OCI-LY3 (cell line): ENCODE measurements at regions not wholly inside any gene's neighbourhood (a gene's known extent, or its start where the extent isn't known, plus 50 kb on each side); places are given as distances from the start of the nearest gene placed in this dataset.

Source experiments
- EZH2phosphoT487 ChIP-seq: fragments of 200-600 bp; shearing (Covaris generic); IDR thresholded peaks from 2 replicates; pipeline ENCODE4 v1.6.1; 2018; ENCODE audit warnings: antibody characterized with exemption, mixed run types, low read depth
- TF ChIP-seq, protein P1 (sequence below): fragments of 200-600, 300-600 bp; sonication (generic); IDR thresholded peaks from 2 replicates; pipeline ENCODE4 v1.5.1; 2014; ENCODE audit warnings: antibody characterized with exemption, low read length, low read depth

DNA sequence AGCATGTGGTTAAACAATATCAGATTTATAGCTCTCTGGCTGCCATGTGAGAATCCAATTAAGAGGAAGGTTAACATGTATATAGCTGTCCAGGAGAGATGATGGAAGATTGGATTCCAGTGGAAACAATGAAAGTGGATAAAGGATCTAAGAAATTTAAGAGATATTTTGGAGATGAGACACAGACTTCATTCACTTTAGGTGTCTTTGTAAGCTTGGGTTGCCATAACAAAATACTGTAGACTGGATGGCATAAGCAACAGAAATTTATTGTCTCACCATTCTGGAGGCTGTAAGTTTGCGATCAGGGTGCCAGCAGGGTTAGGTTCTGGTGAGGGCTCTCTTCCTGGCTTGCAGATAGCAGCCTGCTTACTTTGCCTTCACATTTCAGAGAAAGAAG lies 155.9 kb upstream of the MYOCD start:
- TF ChIP-seq, protein P1, sequence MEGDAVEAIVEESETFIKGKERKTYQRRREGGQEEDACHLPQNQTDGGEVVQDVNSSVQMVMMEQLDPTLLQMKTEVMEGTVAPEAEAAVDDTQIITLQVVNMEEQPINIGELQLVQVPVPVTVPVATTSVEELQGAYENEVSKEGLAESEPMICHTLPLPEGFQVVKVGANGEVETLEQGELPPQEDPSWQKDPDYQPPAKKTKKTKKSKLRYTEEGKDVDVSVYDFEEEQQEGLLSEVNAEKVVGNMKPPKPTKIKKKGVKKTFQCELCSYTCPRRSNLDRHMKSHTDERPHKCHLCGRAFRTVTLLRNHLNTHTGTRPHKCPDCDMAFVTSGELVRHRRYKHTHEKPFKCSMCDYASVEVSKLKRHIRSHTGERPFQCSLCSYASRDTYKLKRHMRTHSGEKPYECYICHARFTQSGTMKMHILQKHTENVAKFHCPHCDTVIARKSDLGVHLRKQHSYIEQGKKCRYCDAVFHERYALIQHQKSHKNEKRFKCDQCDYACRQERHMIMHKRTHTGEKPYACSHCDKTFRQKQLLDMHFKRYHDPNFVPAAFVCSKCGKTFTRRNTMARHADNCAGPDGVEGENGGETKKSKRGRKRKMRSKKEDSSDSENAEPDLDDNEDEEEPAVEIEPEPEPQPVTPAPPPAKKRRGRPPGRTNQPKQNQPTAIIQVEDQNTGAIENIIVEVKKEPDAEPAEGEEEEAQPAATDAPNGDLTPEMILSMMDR = no peak
- no peak for TF ChIP-seq EZH2phosphoT487
